HUDEP-2 (cell line): ENCODE measurements at regions not wholly inside any gene's neighbourhood (a gene's known extent, or its start where the extent isn't known, plus 50 kb on each side); places are given as distances from the start of the nearest gene placed in this dataset.

Source experiments
- DNase-seq, 76 experiments: peaks; one replicate each; lab custom pipeline; 2025; ENCODE audit not compliant: unreplicated experiment in 76 of 76; lab: John Stamatoyannopoulos, UW

DNA sequence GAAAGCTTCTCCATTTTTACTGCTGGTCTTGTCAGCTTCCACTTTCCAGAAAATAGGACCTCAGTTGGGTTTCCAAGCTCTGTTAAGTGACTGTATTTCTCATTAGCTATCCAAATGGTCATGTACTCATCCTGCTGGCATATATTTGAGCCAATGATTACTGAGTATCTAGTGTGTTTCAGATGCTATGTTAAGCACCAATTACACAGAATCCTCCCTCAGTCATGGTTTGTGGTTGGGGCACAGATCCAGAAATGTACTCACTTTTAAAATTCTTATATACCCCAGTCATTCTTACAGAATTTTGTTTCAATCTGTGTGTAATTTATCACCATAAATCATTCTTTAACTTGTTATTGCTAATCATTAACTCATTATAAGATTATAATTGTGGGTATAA is 362.3 kb upstream of the MTPN start:
- no peak for DNase-seq

DNA sequence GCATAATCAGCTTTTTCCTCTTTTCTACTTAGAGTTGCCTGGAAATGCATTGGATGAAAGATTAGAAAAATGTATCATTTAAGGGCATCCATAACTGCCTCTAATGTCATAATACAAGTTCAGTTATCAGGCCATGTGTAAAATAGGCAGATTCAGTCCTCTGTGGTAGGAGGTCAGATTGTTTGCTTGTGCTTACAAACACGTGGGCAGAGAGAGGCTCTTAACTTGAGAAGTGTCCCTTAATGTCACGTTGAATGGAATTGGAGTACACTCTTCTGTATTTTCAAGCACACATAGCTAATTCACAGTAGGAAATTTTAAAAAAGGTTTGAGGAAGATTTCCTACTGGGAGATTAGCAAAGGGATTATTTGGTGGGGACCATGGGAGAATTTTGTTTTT is 359.8 kb upstream of the MTPN start:
- DNase-seq, result no peak

DNA sequence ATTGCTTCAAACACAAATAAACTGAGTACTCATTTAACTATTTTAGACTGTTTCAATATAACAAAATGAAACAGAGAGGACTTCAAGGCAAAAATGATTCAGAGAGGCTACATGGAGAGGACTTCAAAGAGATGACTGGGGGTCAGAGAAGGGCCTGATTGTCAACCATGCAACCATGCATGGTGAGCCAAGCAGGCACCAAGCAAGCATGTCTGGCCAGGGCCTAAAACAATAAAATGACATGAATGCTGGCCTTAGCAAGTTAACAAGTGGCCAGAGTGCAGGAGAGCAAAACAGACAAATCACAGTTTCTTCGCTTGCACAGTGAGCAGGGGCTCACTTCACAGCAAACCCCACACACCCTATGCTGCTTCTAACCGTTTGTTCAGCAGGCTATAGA is 356.5 kb upstream of the MTPN start:
- DNase-seq, result no peak

DNA sequence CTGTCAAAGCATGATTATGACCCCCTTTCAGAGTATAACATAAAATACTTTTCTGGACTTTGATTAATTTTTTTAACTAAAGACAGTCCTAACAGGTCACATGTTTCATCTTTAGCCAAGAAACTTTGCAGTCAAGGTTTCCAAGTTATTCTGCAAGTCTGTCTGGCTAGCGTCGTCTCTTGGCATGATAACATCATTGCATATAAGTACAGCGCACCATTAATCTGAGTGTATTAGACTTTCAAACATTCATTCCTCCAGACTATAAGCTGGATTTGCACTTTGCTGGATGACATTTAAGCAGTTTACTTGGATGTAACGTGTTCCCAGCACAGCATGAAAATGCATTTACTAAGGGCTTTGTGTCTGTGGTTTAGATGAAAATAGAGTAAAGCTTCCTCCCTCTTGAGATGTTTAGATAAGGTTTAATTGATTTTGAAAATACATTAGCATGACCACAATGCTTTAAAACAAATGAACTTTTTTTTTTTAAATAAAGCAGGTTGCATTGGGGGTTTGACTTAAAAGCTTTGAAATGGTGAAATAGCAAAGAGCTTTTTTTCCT is 349.0 kb upstream of the MTPN start:
- DNase-seq, result no peak

DNA sequence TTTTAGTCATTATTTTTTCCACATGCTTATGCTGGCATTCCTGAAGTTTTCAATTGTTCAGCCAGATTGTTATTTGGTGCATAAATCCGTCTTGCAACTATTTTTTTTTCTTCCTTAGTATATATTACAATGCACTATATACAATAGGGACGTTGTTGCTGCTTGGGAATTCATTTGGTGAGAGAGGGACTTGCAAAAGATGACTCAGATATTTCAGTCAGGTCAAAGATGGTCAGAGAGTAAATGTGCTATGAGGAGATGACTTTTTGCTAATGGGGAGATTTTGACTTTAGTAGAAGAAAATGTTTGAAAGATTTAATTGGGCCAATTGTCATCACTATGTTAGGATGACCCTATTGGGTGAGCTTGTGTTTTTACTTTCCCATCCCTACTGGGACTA is 348.4 kb upstream of the MTPN start:
- no peak for DNase-seq

DNA sequence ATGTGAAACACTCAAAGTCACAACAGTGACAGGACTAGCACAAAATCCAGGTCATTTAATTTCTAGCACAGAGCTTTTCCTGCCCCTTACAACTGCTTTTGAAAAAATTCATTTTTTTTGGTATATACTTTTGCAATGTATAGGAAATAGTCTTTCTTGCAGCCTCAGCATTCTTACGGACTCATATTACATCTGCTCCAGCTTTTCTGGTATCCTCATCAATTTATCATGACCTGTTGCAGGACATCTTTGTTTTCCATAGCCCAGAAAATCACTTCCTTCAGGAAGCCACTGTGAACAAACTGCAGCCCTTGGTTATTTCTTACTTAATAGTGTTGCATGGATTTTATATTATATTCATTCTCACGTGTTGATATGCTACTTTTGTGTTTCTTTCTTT is 347.9 kb upstream of the MTPN start:
- DNase-seq, result no peak

DNA sequence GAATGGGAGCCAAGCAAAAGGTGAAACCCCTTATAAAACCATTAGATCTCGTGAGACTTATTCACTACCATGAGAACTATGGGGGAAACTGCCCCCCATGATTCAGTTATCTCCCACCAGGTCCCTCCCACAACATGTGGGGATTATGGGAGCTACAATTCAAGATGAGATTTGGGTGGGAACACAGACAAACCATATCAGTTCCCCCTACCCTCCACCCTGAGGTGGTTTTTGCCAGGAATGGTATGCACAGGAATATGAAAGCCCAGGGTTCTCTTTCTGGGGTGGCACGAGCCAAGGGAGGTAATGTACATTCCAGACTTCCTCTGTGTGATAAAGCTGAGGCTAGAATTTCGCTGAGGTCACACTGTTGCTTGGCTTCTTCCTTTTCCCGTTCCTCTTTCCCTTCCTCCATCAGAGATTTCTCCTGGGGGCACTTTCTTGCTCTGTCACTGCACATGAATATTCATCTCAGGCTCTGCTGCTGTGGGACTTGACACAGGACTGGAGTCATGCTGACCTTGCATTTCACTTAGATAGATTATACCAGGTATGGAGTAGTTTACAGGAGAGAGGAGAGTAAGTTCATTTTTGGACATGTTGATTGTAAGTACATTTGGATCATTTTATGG is 347.0 kb upstream of the MTPN start:
- no peak for DNase-seq

DNA sequence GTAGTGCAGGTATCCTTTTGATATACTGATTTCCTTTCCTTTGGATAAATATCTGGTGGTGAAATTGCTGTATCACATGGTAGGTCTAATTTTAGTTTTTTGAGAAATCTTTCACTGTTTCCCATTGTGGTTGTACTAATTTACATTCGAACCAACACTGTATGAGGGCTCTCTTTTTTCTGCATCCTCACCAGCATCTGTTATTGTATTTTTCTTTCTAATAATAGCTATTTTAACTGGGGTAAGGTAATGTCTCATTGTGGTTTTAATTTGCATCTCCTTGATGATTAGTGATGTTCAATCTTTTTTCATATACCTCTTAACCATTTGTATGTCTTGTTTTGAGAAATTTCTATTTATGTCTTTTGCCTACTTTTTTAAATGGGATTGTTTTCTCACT is 335.4 kb upstream of the MTPN start:
- no peak for DNase-seq

DNA sequence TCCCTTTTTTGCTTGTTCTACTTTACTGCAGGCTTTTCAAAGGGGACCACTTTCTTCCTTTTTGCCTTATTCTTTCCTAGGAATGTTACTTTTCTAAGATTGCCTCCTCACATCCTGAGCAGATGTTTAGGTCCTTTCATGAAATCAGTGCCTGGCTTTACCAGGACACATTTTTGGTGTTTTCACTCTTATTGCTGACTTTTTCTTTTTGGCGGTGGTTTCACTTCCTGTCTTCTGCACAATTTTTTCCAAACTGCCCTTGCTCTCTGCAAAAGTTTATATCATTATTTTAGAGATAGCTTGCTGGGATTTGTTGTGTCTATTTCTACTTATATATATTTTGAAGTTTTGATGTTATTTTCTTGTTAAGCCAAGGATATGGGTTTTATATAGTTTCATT is 332.2 kb upstream of the MTPN start:
- no peak for DNase-seq

DNA sequence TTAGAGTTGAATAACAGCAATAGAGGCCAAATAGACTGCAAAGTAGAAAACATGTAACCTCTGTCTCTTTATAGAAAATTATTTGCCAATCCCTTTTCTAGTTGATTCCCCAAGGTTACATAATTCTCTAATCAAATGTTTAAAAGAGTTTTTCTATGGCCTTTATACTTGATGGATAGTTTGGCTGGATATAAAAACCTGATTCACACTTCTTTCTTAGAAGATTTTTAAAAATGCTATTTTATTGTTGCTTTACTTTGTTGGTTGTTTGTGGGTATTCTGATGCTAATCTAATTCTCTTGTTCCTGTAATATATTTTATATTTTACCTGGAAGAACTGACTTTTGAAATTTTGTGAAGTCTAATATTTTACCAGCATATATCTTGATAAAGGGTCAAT is 331.1 kb upstream of the MTPN start:
- DNase-seq, result no peak

DNA sequence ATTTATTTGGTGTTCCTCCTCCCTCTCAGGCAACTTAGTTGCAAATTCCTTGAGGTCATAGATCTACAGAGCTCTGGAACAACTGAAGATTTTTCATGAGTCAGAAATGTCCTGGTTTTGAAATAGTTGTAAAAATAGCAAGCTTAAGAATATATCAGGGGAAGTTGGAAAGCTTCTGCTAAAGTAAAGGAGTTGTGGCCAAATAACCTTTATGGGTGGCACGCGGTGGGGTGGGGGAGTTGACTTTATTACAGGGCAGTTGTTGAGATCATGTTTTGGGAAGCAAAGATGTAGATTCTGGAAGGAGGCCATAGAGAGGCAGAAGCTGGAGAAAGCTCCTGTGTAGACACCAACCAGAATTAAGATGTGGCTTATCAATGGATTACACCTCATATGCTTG is 326.0 kb upstream of the MTPN start:
- no peak for DNase-seq

DNA sequence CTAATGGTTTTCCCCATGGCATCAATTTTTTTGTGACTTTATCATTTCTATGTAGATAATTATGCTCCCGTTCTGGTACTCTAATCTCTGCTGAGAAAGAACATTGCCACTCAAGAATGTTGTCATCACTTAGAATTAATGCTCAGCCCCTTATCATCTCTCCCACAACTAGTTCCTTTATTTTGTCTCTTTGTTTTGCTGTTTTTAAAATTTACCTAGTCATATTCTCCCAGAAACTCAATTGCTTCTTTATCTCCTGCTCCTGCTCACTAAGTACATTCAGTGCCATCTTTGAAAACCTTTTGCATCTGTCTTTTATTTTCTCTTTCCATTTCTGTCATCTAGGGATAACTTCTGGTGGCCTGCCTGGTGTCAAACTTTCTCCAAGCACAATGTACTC is 324.9 kb upstream of the MTPN start:
- no peak for DNase-seq

DNA sequence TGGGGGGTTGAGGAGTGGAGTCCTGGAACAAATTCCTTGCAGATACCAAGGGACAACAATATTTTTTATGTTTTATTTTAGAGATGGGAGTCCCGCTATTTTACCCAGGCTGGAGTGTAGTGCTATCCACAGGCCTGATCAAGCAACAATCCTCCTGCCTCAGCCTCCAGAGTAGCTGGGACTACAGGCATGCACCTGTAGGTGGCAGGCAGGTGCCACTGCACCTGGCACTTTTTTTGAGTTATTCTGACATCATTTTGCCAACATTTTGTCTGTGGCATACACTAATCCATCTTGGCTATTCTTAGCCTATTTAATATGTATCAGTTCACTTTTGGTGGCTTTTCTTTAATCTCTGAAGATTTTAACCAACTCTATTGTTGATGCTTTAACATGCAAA is 317.8 kb upstream of the MTPN start:
- no peak for DNase-seq

DNA sequence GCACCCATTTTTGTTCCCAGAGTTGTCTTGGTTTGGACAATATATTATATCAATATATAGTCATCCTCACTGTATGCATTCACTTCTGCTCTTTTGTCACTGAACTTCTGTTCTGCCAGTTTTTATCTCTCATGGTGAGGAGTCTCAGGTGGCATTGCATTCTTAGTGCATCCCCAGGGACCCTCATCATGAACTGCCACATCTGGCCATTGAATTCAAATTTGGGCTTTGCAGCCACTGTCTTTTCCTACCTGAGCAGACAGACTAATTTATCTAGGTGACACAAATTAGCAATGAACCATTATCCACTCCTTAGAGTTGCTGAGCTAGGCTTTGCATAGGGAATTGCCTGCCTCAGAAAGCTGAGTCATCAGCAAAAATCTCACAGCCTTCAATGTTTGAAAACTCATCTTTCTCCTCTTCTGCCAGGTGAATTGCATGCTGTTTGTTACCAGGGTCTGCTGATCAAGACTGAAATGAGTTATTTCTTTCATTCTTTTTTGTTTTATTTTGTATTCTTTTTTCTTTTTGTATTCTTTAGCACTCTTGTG is 316.8 kb upstream of the MTPN start:
- no peak for DNase-seq

DNA sequence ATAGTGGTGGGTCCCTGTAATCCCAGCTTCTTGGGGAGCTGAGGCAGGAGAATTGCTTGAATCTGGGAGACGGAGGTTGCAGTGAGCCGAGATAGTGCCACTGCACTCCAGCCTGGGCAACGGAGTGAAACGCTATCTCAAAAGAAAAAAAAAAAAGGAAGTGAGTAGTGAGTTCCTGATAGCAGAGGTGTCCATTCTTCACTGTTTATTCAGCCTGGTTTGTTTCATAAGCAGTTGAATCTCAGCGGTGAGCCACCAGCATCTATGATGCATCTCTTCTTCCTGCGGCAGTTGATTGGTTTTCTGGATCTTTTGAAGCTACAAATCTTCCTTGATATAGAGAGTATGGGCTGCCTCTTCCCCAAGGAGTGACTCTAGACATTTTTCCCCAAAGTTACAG is 316.1 kb upstream of the MTPN start:
- no peak for DNase-seq

DNA sequence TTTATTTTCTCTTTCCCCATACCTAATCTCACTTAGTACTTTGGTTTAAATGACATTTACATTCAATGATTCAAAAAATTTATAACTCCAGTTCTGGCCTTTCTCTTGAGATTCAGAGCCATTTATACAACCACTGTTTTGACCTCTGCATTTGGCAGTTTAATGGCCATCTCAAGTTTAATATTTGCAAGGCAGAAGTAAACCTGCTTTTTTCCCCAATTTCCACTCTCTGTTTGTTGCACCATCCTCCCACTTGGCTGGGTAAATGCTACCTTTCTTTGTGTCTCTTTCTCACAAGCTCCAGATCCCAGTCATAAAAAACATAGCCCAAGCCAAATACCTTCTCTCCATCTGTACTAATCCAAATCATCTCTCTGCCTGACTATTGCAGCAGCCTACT is 315.2 kb upstream of the MTPN start:
- no peak for DNase-seq

DNA sequence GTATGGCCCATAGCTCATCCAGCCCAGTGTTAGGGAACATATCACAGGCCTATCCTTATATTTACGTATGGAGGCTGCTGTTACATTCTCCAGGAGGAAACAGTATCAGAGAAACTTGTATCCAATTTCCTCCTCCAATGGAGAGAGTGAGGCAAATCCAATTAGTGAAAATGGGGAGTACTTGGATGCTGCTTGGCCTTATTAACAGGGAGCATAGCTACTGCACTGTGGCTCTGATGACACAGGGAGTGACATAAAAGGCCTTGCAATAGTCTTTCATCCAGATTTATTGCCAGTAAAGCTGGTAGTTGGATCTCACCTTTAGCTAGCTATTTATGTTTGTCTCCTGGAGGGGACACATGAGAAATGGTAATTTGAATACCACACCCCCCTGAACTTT is 313.2 kb upstream of the MTPN start:
- DNase-seq, result no peak

DNA sequence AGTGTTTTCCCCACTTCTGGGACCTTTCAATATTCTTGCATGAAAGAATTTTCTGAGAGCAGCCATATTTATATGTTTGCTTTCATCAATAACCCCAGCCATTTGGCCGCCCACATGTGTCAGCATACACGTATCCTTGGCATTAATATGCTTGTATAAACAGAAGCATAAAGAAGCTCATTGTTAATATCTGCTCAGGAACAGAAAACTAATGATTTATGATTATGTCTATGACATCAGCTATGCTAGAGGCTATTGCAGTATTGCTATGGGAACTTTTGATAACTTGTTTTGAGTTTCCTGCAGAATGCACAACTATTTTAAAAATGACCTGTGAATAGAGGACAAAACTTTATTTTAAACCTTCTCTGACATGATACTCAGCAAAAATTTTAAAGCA is 300.9 kb upstream of the MTPN start:
- no peak for DNase-seq

DNA sequence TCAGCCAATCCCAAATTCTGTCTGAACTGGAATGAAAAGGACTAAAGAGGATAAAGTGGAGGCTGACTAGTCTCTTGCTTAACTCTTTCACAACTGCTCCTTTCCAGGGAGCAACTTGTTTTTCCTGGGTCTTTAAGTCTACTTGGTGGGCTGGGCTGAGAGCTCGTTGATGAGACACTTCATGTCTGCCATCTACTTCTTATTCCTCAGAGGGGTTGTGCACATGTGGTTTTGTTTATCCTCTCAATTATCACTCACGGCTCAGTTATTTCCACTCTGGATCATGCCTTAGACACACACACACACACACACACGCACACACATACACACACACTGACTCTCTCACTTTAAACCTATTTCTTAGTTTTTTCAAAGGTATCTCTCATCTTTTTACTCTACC is 298.6 kb upstream of the MTPN start:
- no peak for DNase-seq

DNA sequence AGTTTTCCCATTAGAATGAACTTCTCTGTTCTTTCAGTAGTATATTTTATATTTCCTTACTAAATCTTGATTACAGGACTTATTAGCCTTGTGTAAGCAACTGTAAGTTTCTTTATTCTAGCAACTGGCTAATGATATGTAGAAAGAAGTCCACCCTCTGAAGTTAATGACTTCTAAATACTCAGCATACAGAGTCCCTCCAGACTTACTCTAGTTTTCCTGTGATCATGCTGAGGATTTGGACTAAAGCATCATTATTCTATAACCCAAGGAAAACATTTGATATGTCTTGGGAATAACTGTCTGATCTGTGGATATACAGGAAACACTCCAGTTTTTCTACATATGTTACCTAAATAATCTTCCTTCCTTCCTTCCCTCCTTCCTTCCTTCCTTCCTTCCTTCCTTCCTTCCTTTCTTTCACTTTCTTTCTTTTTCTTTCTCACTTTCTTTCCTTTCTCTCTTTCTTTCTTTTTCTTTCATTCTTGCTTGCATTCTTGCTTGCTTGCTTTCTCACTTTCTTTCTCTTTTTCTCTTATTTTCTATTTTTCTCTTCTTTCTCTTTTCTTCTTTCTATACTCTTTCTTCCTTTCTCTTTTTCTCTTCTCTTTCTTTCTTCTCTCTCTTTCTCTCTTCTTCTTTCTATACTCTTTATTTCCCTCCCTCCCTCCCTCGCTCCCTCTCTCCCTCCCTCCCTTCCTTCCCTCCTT is 297.6 kb upstream of the MTPN start:
- no peak for DNase-seq

DNA sequence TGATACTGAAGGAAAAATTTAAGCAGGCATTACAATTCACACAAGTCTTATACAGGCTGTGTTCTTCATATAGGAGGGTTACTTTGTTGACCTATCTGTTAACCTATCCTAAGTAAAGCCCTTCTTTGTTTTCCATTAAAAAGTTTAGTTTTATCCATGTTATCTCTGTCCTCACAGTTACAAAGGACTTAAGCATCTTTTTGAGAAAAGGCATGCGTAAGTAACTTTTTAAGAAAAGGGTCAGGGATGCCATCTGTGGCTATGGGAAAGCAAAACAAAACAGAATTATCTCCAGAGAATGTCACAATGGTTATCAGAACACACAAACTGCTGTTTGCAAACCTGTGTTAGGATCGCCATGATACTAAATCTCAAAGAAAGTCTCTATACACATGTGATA is 295.8 kb upstream of the MTPN start:
- no peak for DNase-seq

DNA sequence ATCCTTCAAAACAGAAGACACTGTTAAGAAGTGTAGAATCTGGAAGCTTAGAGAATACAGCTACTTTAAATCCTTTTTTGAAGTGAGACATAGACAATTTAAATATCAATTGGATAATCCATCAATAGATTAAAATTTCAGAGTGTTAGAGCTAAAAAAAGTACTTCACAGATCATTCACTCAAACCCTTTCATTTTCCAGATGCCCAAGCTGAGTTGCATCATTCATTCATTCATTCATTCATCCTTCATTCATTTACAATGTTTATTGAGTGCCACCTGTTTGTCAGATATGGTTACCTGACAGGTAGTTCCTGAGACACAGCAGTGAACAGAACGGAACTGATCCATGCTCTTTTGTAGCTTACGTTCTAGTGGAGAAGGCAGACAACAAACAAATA is 290.7 kb upstream of the MTPN start:
- DNase-seq, result no peak
